ENCODE measurements at regions not wholly inside any gene's neighbourhood (a gene's known extent, or its start where the extent isn't known, plus 50 kb on each side); places are given as distances from the start of the nearest gene placed in this dataset.

GRCh38 chr2:195016841-195017240, 640.2 kb upstream of the SLC39A10 start:
- DNase-seq (ENCODE audit: low spot score in 2 of 2) = no peak
- TF ChIP-seq POLR2A (IDR thresholded peaks at IDR 0.05) (no peak), CTCF (IDR thresholded peaks at IDR 0.05) (no peak), POLR2AphosphoS5 (IDR thresholded peaks at IDR 0.05) (no peak)
- H3K9me3 ChIP-seq = no peaks in the 10 kb centered on the region
- no peaks in the 10 kb centered on the region for H3K27me3 ChIP-seq
- H3K4me3 ChIP-seq = no peak overlapping the region
- intact Hi-C loops (cut with DNase I; ENCODE audit: low total_unique reads) = no loop called here
- H3K36me3 ChIP-seq = peaks cover 3% of the 10 kb centered on the region
- H3K27ac ChIP-seq = no peak overlapping the region
- H3K4me1 ChIP-seq = no peaks in the 10 kb centered on the region

GRCh38 chr2:195009202-195009601, 647.8 kb upstream of the SLC39A10 start:
- Histone ChIP-seq H3K27ac (no peak overlapping the region), H3K4me3 (no peak overlapping the region), H3K9me3 (no peaks in the 10 kb centered on the region), H3K36me3 (peaks cover 3% of the 10 kb centered on the region), H3K27me3 (no peaks in the 10 kb centered on the region), H3K4me1 (no peaks in the 10 kb centered on the region)
- no peak for DNase-seq (ENCODE audit: low spot score in 2 of 2)
- TF ChIP-seq POLR2A (IDR thresholded peaks at IDR 0.05) (no peak), CTCF (IDR thresholded peaks at IDR 0.05) (no peak), POLR2AphosphoS5 (IDR thresholded peaks at IDR 0.05) (no peak)
- intact Hi-C loops (cut with DNase I; ENCODE audit: low total_unique reads) = no loop called here

GRCh38 chr2:195006856-195007255, 650.2 kb upstream of the SLC39A10 start:
- no peak for DNase-seq (ENCODE audit: low spot score in 2 of 2)
- Histone ChIP-seq H3K9me3 (no peaks in the 10 kb centered on the region), H3K27me3 (no peaks in the 10 kb centered on the region), H3K27ac (no peak overlapping the region), H3K4me3 (no peak overlapping the region), H3K4me1 (no peaks in the 10 kb centered on the region), H3K36me3 (no peaks in the 10 kb centered on the region)
- TF ChIP-seq CTCF (IDR thresholded peaks at IDR 0.05) = no peak
- no peak for TF ChIP-seq POLR2A (IDR thresholded peaks at IDR 0.05)
- intact Hi-C loops (cut with DNase I; ENCODE audit: low total_unique reads) = no loop called here

- Histone ChIP-seq H3K4me1 (no peaks in the 10 kb centered on the region), H3K36me3 (no peaks in the 10 kb centered on the region), H3K9me3 (no peaks in the 10 kb centered on the region), H3K27me3 (no peaks in the 10 kb centered on the region), H3K4me3 (no peak overlapping the region), H3K27ac (no peak overlapping the region)
- DNase-seq (ENCODE audit: low spot score in 2 of 2) = no peak
- no peak for TF ChIP-seq POLR2AphosphoS5 (IDR thresholded peaks at IDR 0.05)
- TF ChIP-seq CTCF (IDR thresholded peaks at IDR 0.05) = no peak
- TF ChIP-seq POLR2A (IDR thresholded peaks at IDR 0.05) = no peak
- intact Hi-C loops (cut with DNase I; ENCODE audit: low total_unique reads) = no loop called here
These were observed 653.0 kb upstream of the SLC39A10 start for GRCh38 chr2:195003881-195004471.

GRCh38 chr2:195001924-195002323, 655.1 kb upstream of the SLC39A10 start:
- TF ChIP-seq POLR2A (IDR thresholded peaks at IDR 0.05) = no peak
- TF ChIP-seq CTCF (IDR thresholded peaks at IDR 0.05) = no peak
- no peak for TF ChIP-seq POLR2AphosphoS5 (IDR thresholded peaks at IDR 0.05)
- intact Hi-C loops (cut with DNase I; ENCODE audit: low total_unique reads) = no loop called here
- Histone ChIP-seq H3K4me3 (no peak overlapping the region), H3K36me3 (no peaks in the 10 kb centered on the region), H3K4me1 (no peaks in the 10 kb centered on the region), H3K27ac (no peak overlapping the region), H3K9me3 (no peaks in the 10 kb centered on the region), H3K27me3 (no peaks in the 10 kb centered on the region)
- DNase-seq (ENCODE audit: low spot score in 2 of 2) = no peak

Measured in breast epithelium (tissue), 4 donors.